Hepatocyte (in vitro differentiated cells): ENCODE measurements at regions not wholly inside any gene's neighbourhood (a gene's known extent, or its start where the extent isn't known, plus 50 kb on each side); places are given as distances from the start of the nearest gene placed in this dataset.
"Not testable (repeated sequence)": the region's sequence is repeated elsewhere in the genome, so short reads cannot be mapped to it uniquely, and the experiment has no call there.

Experiments used
- DNase-seq: peaks from one replicate; pipeline ENCODE4 v3.0.0-alpha.2; 2016; ENCODE audit warnings: low spot score
- H2AFZ ChIP-seq: fragments of 200-600 bp; sonication (generic); 2 replicates; pipeline ENCODE4 v1.6.0; 2016; ENCODE audit warnings: antibody characterized with exemption, mild to moderate bottlenecking
- H3K27ac ChIP-seq: fragments of 200-600 bp; sonication (generic); 2 replicates; pipeline ENCODE4 v1.5.1; 2016; ENCODE audit warnings: mild to moderate bottlenecking
- H3K27me3 ChIP-seq: fragments of 200-600 bp; sonication (generic); 2 replicates; pipeline ENCODE4 v1.6.1; 2016
- H3K36me3 ChIP-seq: fragments of 200-600 bp; sonication (generic); replicated peaks from 2 replicates; pipeline ENCODE4 v1.5.1; 2016; ENCODE audit warnings: low read depth; ENCODE audit not compliant: insufficient read depth
- H3K4me1 ChIP-seq: fragments of 200-600 bp; sonication (generic); 2 replicates; pipeline ENCODE4 v1.5.1; 2016; ENCODE audit warnings: mild to moderate bottlenecking, moderate library complexity; ENCODE audit not compliant: insufficient read depth
- H3K4me2 ChIP-seq: fragments of 200-600 bp; sonication (generic); 2 replicates; pipeline ENCODE4 v1.6.0; 2016
- H3K4me3 ChIP-seq: fragments of 200-600 bp; sonication (generic); 2 replicates; pipeline ENCODE4 v1.5.1; 2016; ENCODE audit warnings: mild to moderate bottlenecking
- H3K79me2 ChIP-seq: fragments of 200-600 bp; sonication (generic); 2 replicates; pipeline ENCODE4 v1.6.0; 2017; ENCODE audit warnings: mild to moderate bottlenecking
- H3K9me2 ChIP-seq: fragments of 200-600 bp; sonication (generic); replicated peaks from 2 replicates; pipeline ENCODE4 v1.6.0; 2017; ENCODE audit warnings: mild to moderate bottlenecking; ENCODE audit not compliant: insufficient read depth
- H3K9me3 ChIP-seq: fragments of 200-600 bp; sonication (generic); 2 replicates; pipeline ENCODE4 v1.5.1; 2016; ENCODE audit warnings: low read depth, mild to moderate bottlenecking
- H4K20me1 ChIP-seq: fragments of 200-600 bp; sonication (generic); 2 replicates; pipeline ENCODE4 v1.6.0; 2016; ENCODE audit warnings: mild to moderate bottlenecking; ENCODE audit not compliant: insufficient read depth, poor library complexity, severe bottlenecking
- CTCF ChIP-seq: fragments of 200-600 bp; sonication (generic); IDR thresholded peaks from 2 replicates; pipeline ENCODE4 v1.5.1; 2016; ENCODE audit warnings: antibody characterized with exemption, mild to moderate bottlenecking; ENCODE audit not compliant: poor library complexity
- EZH2 ChIP-seq: fragments of 200-600 bp; sonication (generic); IDR thresholded peaks from 2 replicates; pipeline ENCODE4 v1.6.1; 2016; ENCODE audit warnings: antibody characterized with exemption, mild to moderate bottlenecking, borderline replicate concordance
- EZH2phosphoT487 ChIP-seq: fragments of 200-600 bp; sonication (generic); IDR thresholded peaks from one replicate; pipeline ENCODE4 v1.6.1; 2018; ENCODE audit warnings: antibody characterized with exemption, mild to moderate bottlenecking, low read depth, moderate library complexity; ENCODE audit not compliant: unreplicated experiment, severe bottlenecking
- WGBS: methylation state at CpG from one replicate; pipeline ENCODE4 v1.1.6; 2016; ENCODE audit warnings: low lambda C conversion rate; ENCODE audit errors: missing lambda C conversion rate; 5-methylcytosine and 5-hydroxymethylcytosine counted together

- no peak for TF ChIP-seq EZH2phosphoT487
- WGBS, result 97% methylated on average over 1 of the region's 1 CpG
Measured at GRCh38 chr4:112726041-112726440, 89.1 kb downstream of the LARP7 start.

DNA sequence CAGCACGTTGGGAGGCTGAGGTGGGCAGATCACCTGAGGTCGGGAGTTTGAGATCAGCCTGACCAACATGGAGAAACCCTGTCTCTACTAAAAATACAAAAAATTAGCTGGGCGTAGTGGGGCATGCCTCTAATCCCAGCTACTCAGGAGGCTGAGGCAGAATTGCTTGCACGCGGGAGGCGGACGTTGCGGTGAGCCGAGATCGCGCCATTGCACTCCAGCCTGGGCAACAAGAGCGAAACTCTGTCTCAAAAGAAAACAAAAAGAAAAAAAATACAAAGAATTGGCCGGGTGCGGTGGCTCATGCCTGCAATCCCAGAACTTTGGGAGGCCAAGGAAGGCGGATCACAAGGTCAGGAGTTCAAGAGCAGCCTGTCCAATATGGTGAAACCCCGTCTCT is 90.8 kb downstream of the LARP7 start:
- 98% methylated on average over 16 of the region's 16 CpGs for WGBS
- not testable (repeated sequence) for H3K4me1 ChIP-seq, H4K20me1 ChIP-seq, H3K4me3 ChIP-seq, H3K4me2 ChIP-seq, H3K9me2 ChIP-seq, H3K27me3 ChIP-seq, H3K79me2 ChIP-seq, H3K9me3 ChIP-seq, H2AFZ ChIP-seq, H3K36me3 ChIP-seq, H3K27ac ChIP-seq, DNase-seq

More at GRCh38 chr4:112726041-112726440, 89.1 kb downstream of the LARP7 start:
- H3K4me1 ChIP-seq, result no peaks in the 10 kb centered on the region
- H2AFZ ChIP-seq, result no peak overlapping the region
- DNase-seq, result no peak
- no peaks in the 10 kb centered on the region for H3K9me2 ChIP-seq
- H3K27me3 ChIP-seq, result no peaks in the 10 kb centered on the region
- no peak overlapping the region for H3K4me3 ChIP-seq
- no peaks in the 10 kb centered on the region for H4K20me1 ChIP-seq
- no peak overlapping the region for H3K27ac ChIP-seq
- no peaks in the 10 kb centered on the region for H3K9me3 ChIP-seq
- no peaks in the 10 kb centered on the region for H3K79me2 ChIP-seq
- no peak overlapping the region for H3K4me2 ChIP-seq
- H3K36me3 ChIP-seq, result no peaks in the 10 kb centered on the region

DNA sequence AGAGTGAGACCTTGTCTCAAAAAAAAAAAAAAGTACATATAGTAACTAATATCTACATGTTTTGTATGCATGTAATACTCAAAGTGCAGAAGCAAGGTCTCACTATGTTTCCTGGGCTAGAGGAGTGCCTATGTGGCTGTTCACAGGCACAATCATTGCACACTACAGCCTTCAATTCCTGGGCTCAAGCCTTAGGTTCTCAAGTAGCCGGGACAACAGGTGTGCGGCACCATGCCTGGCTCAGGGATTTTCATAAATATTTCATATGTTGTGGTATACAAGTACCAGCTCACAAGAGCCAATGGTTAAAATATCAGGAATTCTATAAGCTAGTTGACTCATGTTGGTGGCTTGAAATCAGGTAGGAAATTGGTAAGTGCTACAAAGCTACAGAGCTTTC is 94.8 kb downstream of the LARP7 start:
- H4K20me1 ChIP-seq, result no peaks in the 10 kb centered on the region
- no peaks in the 10 kb centered on the region for H3K36me3 ChIP-seq
- H2AFZ ChIP-seq, result no peak overlapping the region
- H3K4me1 ChIP-seq, result no peaks in the 10 kb centered on the region
- H3K9me2 ChIP-seq, result no peaks in the 10 kb centered on the region
- no peak overlapping the region for H3K4me2 ChIP-seq
- no peak for TF ChIP-seq EZH2
- TF ChIP-seq EZH2phosphoT487, result no peak
- TF ChIP-seq CTCF, result no peak
- H3K27me3 ChIP-seq, result no peaks in the 10 kb centered on the region
- 100% methylated on average over 2 of the region's 2 CpGs for WGBS
- H3K27ac ChIP-seq, result no peak overlapping the region
- no peak overlapping the region for H3K4me3 ChIP-seq
- no peaks in the 10 kb centered on the region for H3K9me3 ChIP-seq
- DNase-seq, result no peak
- H3K79me2 ChIP-seq, result no peaks in the 10 kb centered on the region

DNA sequence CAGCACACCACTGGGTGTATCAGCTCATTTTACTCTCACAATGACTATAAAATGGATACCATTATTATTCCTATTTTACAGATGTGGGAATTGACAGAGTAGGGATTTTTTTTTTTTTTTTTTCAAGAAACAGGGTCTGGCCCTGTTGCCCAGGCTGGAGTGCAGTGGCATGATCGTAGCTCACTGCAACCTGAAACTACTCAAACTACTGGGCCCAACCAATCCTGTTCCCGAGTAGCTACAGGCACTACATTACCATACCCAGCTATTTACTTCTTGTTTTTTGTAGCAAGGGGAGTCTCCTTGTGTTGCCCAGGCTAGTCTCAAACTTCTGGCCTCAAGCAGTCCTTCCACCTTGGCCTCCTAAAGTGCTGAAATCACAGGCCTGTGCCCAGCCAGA is 95.2 kb downstream of the LARP7 start:
- Histone ChIP-seq H4K20me1 (no peaks in the 10 kb centered on the region), H3K27ac (no peak overlapping the region), H3K4me1 (no peaks in the 10 kb centered on the region), H3K79me2 (no peaks in the 10 kb centered on the region), H3K9me3 (no peaks in the 10 kb centered on the region), H3K27me3 (no peaks in the 10 kb centered on the region), H3K4me3 (no peak overlapping the region), H3K36me3 (no peaks in the 10 kb centered on the region), H2AFZ (no peak overlapping the region), H3K4me2 (no peak overlapping the region), H3K9me2 (no peaks in the 10 kb centered on the region)
- WGBS, result 64% methylated on average over 2 of the region's 2 CpGs
- DNase-seq, result no peak
- TF ChIP-seq CTCF (no peak), EZH2phosphoT487 (no peak), EZH2 (no peak)
